ENCODE measurements at regions not wholly inside any gene's neighbourhood (a gene's known extent, or its start where the extent isn't known, plus 50 kb on each side); places are given as distances from the start of the nearest gene placed in this dataset.

DNA sequence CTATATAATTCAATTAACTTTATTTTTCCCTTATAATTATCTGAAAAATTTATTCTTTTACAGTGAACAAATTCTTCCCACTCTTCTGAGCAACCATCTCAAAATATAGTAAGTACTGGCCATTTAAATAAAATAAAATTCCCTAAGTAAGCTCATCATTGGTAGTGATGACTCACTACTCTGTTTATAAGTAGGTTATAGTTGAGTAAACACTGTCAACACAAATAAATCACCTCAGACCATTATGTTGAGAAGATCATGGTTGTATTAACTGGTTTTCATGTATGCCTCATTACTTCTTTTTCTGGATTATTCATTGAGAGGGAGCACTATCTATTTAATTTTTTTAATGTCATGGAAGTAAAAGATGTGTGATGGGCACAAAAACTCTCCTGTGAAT lies 220.5 kb downstream of the SEC23A start (continued):
- TF ChIP-seq EZH2phosphoT487 (IDR thresholded peaks at IDR 0.05; ENCODE audit: borderline replicate concordance) (no peak), SP1 (IDR thresholded peaks at IDR 0.05; ENCODE audit: low read depth) (no peak)

DNA sequence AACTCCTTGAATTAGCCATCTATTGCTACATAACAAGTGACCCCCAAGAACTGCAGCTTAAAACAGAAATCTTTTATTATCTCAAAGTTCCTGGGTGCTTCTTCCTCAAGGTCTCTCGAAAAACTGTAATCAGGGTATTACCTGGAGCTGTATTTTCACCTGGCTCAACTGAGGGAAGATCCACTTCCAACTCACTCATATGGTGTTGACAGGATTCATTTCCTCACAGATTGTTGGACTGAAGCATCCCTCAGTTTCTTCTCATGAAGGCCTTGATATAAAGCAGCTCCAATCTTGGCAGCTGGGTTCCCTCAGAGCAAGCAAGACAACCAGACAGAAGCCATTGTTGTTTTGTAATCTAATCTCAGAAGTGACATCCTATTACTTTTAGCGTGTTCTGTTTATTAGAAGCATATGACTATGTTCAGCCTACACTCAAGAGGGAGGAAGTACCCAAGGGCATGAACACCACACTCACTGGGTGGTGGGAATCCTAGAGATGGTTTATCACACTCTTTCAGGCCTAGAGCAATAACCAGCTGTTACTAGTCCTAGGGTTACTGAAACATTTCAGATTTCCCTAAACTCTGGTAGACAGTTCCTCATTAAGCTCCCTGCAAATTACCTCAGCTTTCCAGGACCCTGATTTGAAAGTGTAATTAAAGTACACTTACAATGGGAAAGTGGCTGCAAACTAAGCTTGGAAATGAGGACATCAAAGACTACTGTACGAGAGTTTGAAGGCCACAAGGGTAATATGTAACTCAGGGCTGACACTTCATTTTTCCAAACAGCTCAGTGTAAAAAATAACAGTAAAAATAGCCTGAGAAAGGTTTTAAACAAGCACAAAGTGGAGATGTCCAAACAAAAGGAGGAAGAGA lies 222.2 kb downstream of the SEC23A start:
- no peak for DNase-seq (ENCODE audit: low read depth, low spot score)
- Histone ChIP-seq H4K20me1 (ENCODE audit: insufficient read depth) (no peaks in the 10 kb centered on the region), H3K9ac (ENCODE audit: low read length) (no peak overlapping the region), H3K27ac (ENCODE audit: low read depth, low read length) (no peak overlapping the region), H3K4me1 (ENCODE audit: control insufficient read depth in 1 of 2, insufficient read depth in 2 of 2, low read length in 2 of 2) (no peaks in the 10 kb centered on the region), H3K79me2 (ENCODE audit: insufficient read depth, low read length) (no peaks in the 10 kb centered on the region), H3K36me3 (ENCODE audit: control insufficient read depth in 1 of 2, insufficient read depth in 2 of 2, low read length in 2 of 2) (no peaks in the 10 kb centered on the region), H3K9me2 (ENCODE audit: insufficient read depth) (no peaks in the 10 kb centered on the region), H3K27me3 (ENCODE audit: insufficient read depth, low read length) (peaks cover 5% of the 10 kb centered on the region; the same call in 1 of the 2 replicates), H2AFZ (ENCODE audit: low read depth, low read length, poor library complexity, severe bottlenecking) (no peak overlapping the region), H3K4me2 (ENCODE audit: low read length) (no peak overlapping the region), H3K4me3 (replicated peaks in 1 of 2; ENCODE audit: low read depth in 1 of 2, low read length in 2 of 2) (no peak overlapping the region), H3K9me3 (ENCODE audit: control insufficient read depth in 1 of 2, insufficient read depth in 1 of 2, low read depth in 1 of 2, low read length in 2 of 2) (no peaks in the 10 kb centered on the region)
- POLR2A ChIA-PET = no interaction called here
- CTCF ChIA-PET = interaction anchor here (0.8 kb wide), 1 partner anchor 13 kb away, joined by 3 read pairs; no protein-coding TSS in a partner anchor
- TF ChIP-seq RAD21 (IDR thresholded peaks at IDR 0.05; ENCODE audit: low read depth) = no peak
- TF ChIP-seq ELF1 (IDR thresholded peaks at IDR 0.05; ENCODE audit: borderline replicate concordance, low read depth) = no peak
- TF ChIP-seq, protein P1, sequence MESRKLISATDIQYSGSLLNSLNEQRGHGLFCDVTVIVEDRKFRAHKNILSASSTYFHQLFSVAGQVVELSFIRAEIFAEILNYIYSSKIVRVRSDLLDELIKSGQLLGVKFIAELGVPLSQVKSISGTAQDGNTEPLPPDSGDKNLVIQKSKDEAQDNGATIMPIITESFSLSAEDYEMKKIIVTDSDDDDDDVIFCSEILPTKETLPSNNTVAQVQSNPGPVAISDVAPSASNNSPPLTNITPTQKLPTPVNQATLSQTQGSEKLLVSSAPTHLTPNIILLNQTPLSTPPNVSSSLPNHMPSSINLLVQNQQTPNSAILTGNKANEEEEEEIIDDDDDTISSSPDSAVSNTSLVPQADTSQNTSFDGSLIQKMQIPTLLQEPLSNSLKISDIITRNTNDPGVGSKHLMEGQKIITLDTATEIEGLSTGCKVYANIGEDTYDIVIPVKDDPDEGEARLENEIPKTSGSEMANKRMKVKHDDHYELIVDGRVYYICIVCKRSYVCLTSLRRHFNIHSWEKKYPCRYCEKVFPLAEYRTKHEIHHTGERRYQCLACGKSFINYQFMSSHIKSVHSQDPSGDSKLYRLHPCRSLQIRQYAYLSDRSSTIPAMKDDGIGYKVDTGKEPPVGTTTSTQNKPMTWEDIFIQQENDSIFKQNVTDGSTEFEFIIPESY (IDR thresholded peaks at IDR 0.05; ENCODE audit: extremely low read depth, insufficient replicate concordance, low read length) = no peak
- no peak for TF ChIP-seq ZNF274 (IDR thresholded peaks at IDR 0.05; ENCODE audit: low read depth, low read length)
- no peak for TF ChIP-seq CEBPB (IDR thresholded peaks at IDR 0.05; ENCODE audit: low read depth)
- TF ChIP-seq YY1 (IDR thresholded peaks at IDR 0.05; ENCODE audit: extremely low read depth, insufficient replicate concordance, low read depth, low read length) = no peak
- TF ChIP-seq EZH2 (IDR thresholded peaks at IDR 0.05) = no peak
- TF ChIP-seq SIN3A (IDR thresholded peaks at IDR 0.05; ENCODE audit: low read depth) = no peak
- no peak for TF ChIP-seq FOSL1 (IDR thresholded peaks at IDR 0.05; ENCODE audit: low read depth)
- TF ChIP-seq, protein P2, sequence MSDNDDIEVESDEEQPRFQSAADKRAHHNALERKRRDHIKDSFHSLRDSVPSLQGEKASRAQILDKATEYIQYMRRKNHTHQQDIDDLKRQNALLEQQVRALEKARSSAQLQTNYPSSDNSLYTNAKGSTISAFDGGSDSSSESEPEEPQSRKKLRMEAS (IDR thresholded peaks at IDR 0.05) = no peak
- no peak for TF ChIP-seq ZFX (IDR thresholded peaks at IDR 0.05)
- no peak for TF ChIP-seq POLR2AphosphoS5 (IDR thresholded peaks at IDR 0.05; ENCODE audit: low read depth, low read length)
- ATAC-seq = no peak
- intact Hi-C loops (cut with micrococcal nuclease) = no loop called here
- no TSS peak for BruUV-seq (replicated peaks)
- RAD21 ChIA-PET (ENCODE audit: low non-redundant PET in 1 of 2, low total read pairs in 2 of 2, uncharacterized antibody in 2 of 2, unreplicated experiment in 2 of 2) = no interaction called here

Measured in HCT116 (cell line).